Stimulated activated CD4-positive, alpha-beta T cell treated with anti-CD3 and anti-CD28 coated beads, Interleukin-4, amount 100 ng/mL, for 4 hours (primary cell): ENCODE measurements at regions not wholly inside any gene's neighbourhood (a gene's known extent, or its start where the extent isn't known, plus 50 kb on each side); places are given as distances from the start of the nearest gene placed in this dataset.

ENCODE experiments used
- DNase-seq, 2 experiments: peaks; one replicate each; pipeline ENCODE4 v3.0.0-alpha.2; 2020

DNA sequence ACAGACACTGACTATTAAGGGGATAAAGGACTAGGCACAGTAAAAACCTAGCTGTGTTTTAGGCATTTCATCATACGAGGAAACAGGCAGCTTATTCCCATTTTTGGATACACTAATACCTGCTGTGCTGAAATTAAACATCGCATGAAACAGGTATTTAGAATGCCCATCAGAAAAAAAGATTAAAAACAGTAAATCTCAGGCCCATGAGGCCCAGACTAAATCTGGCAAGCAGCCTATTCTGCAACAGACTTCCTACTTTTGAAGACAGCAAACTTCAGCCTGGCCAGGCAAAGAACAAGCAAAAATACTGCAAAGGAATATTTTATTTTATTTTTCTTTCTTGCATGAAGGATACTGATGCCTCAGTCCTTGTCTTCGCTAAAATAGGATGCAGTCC is 240.2 kb downstream of the LMO4 start:
- no peak for DNase-seq

DNA sequence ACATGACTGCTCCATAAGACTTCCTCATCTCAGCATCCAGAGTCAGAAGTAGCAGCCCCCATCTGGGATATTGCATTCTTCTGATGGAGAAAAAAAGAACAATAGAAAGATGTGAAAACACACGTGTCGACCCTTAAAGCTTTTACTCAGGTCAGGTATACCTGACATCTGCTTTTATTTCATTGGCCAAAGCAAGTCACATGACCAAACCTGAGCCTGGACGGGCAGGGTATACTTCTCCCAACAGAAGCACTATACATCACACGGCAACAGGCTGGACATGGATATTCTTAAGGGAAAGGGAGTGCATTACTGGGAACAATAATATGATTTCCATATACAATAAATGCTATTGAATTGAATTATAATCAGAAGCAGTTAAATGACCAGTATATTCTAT is 243.3 kb downstream of the LMO4 start:
- DNase-seq, result no peak

DNA sequence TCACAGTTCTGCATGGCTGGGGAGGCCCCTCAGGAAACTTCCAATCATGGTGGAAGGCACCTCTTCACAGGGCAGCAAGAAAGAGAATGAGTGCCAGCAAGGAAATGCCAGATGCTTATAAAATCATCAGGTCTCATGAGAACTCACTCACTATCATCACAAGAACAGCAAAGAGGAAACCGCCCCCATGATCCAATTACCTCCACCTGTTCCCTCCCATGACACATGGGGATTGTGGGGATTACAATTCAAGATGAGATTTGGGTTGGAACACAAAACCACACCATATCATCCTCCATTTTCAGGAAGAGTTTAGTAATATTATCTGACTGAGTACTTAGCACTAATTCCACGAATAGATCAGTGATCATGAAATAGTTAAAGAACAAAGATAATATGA is 244.2 kb downstream of the LMO4 start:
- DNase-seq, result no peak

DNA sequence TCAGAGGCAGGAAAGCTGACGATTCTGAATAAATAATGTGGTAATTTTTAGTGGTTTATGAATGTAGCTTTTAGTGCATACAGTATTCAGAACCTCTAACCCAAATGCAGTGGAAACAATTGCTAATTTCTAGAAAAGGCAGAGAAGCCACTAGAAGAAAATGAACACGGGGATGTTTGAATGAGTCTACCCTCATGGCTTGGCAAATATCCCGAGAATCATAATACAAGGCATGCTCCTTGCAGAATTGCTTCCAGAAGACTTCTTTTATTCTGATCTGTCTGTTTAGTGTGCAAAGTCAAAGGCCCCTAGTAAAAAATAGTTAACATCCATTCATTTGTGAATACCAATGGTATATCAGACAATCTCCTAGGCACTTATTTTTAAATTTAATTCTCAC is 246.8 kb downstream of the LMO4 start:
- DNase-seq, result no peak

DNA sequence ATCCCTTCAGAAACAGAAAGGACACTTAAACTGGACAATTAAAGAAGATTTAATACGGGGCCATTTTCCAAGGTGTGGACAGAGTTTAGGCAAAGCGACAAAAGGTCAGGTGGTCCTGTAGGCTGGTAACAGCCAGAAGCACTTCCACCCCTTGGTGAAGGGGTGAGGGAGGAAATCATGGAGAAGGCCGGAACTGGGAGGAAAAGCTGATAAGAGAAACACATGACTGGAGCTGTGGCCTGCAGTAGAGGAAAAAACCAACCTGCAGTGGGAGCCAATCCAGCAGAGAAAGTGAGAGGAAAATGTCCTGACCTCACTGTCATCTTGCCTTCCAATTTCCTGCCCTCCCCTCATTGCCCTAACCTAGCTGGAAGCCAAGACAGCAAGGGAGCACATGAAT is 249.8 kb downstream of the LMO4 start:
- DNase-seq, result no peak

DNA sequence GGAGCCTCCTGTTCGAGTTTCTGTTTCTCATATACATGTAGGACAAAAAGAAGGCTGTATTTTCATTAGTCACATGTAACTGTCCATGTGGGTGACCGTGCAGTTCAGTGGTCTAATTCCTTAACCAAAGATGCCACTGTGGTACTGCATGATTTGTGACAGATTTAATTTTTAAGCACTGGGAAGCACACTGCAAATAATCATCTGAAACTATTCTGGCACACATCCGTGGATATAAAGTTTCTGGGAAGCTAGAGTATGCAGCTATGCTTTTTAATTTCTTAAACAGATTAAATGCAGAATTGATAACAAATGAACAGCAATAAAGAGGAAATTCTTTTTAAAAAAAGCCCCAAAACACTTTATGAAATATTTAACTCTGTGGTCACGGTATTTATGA is 254.8 kb downstream of the LMO4 start:
- no peak for DNase-seq

DNA sequence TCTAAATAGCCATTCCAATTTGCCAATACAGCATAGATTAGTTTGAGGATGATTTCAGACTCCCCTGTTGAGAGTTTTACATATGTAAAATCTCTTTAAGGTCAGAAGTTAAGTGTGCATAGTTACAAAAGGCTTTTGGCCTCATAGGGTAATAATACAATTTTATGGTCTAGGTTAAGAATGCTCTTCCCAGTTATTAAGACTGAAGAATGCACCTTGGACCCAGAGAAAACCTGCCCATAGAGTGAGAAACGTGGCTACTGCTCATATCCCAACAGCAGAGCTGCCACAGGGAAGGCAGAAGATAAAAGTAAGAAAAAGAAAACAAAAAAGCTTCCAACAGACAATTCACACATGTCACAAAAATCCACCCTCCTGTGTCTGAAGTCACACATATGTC is 255.9 kb downstream of the LMO4 start:
- DNase-seq, result no peak

DNA sequence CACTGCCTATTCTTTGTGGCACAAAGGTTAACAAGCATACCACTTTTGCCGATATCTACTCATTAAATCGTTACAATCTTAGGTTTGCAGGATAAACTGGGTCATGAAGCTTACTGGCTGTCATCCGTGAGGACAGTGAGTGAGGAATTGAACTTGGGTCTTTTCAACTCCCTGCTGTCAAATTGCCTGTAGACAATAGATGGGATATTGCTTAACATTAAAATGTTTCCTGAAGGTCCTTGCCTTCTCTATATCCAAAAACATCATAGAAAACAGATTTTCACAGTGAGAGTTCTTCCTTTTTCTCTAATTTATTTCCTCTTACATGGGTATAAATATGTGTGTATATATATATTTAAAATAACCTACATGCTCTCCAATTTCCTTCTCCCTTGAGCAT is 257.8 kb downstream of the LMO4 start:
- DNase-seq, result no peak

DNA sequence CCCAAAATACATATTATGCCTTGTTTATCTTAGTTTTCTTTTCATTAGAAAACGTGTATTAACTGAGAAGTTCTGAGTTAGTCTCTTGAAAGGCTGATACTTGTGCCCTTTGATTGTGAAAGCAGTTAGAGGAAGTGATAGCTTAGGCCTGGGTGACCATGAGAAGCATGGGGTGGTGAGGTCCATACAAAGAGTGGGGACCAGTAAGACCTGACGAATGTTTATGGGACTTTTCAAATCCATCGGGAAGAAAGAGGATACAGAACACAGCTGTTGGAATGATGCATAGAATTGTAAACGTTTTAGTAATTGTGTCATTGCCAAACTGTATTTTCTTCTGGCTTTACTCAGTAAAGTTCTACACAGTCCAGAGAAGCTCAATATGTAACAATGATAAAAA is 259.8 kb downstream of the LMO4 start:
- no peak for DNase-seq

DNA sequence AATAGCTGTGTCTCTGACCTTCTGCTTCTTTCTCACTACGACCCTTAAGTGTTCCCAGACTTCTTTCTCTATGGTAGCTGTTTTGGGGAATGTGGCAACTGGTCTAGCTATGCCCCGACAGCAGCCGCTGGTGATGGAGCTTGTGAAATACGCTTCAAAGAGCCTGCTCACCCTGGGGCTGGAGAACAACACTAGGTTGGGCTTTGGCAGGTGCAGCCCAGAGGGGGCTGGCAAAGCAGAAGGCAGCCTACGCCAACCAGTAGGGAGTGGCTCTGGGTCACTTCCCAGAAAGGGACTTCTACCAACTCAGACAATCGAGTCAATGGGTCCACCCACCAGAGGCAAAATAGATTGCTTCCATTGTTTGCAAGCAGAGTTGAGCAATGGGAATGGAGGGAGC is 262.8 kb downstream of the LMO4 start:
- no peak for DNase-seq

DNA sequence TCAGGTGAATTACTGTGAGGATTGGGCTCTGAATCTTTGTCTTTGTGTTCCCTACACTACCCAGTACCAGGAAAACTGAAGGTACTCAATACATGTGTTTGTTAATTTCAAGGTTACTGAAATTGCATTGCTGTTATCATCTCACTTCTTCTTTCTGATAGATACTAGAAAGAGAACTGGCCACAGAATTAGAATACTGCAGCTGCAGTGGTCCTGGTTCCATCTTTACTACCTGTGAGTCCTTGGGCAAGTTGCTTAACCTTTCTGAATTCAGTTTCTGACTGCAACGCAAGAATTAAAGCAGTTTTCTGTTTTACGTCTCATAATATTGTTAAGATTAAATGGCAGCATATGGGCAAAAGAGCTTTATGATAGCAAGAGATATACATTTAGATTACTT is 263.5 kb downstream of the LMO4 start:
- no peak for DNase-seq

DNA sequence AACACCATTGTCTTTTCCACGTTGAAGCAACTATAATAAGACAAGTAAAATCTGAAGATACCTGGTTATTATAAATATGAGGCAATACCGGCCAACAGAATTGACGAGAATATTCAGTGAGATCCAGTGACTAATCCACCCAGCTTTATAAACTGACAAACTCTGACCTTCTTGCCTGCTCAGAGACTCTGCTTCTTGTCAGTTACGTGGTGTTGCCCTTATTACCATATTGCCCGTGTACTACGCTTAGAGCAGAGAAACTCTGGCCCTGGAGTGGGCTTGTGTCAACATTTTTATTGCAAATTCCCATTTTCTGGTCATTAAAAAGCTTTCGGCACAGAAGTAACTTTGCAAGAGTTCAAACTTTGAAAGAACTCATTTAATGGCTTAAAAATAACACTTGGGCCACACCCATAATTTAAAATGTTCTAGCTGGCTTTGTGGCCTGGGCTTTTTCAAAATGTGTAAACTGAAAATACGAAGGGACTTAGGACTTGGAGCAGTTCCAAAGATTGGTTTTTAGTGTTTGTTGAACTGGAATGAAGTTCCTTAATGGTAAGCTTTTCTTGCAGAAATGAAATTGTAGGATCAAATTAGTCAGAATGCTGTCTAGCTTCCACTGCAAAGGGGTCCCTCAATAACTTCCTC is 266.2 kb downstream of the LMO4 start:
- DNase-seq, result no peak

DNA sequence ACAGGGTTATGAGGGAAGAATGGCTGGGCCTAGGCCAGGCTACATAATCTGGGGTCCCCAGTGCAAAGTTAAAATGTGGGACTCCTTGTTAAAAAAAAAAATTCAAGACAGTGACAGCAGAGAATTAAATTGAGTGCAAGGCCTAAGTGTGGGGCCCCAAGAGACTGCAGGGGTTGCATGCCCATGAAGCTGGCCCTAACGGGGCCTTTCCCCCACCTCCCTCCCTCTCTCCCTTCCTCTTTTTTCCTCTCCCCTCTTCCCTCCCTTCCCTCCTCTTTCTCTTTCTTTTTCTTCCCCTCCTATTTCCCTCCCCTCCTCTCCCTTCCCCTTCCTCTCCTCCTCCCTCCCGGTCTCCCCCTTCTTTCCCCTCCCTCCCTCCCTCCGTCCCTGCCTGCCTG is 266.7 kb downstream of the LMO4 start:
- DNase-seq, result no peak

DNA sequence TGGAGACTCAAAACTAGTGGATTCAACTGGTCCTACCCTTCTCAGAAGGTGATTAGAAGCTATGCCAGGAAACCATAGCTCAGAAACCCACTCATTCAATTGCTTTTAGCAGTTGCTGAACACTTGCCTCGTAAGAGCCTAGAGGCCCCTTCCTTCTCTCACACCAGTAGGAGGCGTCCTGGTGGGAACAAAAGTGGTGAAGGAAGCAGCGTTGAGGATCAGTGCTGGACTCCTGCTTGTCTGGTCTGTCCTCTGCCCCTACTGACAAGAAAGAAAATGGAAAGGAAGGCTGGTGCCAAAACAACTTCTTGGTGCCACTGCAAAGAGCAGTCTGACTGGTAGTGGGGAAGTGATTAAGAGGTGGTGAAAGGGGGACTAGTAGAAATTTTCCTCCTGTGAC is 269.7 kb downstream of the LMO4 start:
- DNase-seq, result no peak

DNA sequence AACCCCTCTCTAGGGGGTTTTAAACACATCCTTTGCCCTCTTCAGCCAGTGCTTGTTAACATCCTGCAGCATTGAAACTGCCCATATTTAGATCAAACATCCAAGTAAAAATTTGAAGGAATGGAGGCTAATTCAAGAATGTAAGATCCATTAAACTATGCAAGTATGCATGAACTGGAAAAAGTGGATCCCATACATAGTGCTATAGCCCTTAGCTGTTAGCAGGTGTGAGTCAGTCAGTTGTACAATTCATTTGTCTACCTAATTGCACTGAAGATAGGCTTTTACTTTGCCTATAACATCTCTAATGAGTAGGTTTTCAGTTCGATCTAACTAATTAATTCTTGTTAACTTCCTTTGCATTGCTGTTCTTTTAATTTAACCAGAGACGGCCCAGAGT is 270.9 kb downstream of the LMO4 start:
- no peak for DNase-seq

DNA sequence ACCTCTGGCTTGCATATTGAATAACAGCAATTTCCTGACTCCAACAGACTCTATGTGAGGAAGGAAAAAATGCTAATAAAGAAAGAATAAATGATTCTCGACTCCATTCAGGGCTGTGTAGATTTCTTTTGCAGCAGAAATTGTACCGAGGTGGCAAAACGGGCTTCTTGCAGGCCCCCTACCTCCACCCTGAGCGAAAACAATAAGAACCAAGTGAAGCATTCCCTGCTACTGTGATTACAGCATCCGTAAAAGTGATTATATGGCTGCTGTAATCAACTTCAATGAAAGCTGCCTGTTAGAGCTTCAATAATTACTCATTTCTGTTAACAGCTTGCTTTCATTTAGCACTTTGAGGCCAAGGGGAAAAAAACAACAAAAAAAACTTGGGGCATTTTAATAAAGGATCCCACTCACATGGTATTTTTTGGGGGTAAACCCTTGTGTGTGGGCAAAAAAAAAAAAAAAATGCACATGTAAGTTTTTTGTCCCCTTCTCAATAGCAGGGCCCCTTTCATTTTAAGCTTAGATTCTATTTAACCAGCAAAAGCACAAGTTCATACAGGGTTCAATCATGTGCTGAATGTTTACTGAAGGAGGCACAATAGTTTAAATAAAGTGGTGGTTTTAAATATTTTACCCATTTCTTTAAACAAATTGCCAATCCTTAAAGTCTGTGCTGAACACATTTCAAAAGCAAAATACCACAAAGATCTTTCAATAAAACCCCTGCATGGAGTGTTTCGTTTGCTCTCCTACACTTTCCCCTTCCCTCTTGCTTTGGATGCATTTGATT is 271.6 kb downstream of the LMO4 start:
- no peak for DNase-seq

DNA sequence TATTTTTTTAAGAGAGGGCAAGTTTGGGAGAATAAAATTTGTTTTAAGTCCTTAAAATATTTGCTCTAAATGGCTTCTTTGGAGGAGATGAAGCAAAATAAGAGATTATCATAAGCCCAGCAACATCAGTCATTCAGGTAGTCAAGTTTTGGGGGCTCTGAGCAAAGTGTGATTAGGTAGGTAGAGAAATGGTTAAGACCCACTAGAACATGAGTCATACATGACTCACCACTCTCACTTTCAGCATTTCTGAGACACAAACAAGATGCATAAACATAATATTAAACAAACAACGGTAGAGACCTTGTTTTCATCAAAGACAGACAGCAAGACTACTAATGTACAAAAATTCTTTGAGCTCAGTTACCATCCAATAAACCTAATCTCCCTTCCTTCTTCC is 272.2 kb downstream of the LMO4 start:
- DNase-seq, result no peak

DNA sequence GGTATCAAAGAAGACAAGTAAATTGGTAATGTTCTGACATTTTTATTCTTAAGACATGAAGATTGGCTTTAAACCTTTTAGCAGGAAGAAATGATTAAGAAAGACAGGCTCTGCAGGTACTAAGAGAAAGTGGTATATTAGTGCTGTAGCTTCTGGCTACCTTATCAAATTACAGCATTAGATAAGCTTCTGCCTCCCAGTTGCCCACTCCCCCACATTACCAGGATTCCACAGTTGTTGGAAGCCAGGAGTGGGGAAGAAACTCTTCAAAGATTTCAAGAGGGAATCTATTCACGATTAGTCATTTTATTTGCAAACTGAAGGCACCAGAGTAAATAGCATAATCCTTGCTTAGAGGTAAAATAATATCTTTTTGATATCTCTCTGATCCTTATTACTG is 274.9 kb downstream of the LMO4 start:
- DNase-seq, result no peak

DNA sequence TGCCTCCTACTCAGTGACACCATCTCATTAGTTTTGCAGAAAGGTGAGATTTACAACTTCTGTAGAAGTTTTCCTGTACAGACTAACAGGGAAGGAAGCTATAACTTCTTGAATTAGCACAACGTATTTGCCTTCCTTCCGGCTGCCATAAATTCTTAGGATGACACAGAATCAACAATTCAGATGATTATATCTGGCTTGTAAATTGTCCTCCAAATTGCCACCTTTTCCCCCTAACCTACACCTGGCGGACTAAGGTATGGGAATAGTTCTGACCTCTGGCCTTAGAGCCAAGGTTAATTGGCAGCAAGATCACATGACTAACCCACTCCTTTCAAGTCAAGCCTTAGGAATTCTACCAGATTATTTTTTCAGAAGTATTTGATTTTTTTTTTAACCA is 284.3 kb downstream of the LMO4 start:
- no peak for DNase-seq

DNA sequence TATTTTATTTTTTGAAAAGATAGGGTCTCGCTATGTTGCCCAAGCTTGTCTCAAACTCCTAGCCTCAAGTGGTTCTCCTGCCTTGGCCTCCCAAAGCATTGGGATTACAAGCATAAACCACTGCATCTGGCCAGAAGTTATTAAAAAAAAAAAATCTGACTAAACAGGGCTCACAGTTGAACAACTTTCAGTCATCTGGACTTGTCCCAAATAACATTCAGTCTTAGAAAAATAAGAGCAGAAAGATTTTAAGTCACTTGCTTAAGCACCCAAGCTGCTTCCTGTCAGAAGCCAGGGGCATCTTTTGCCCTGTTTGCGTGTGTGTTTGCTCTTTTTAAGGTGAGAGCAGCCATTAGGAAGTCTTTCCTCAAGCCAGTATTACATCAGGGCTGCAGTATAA is 286.8 kb downstream of the LMO4 start:
- no peak for DNase-seq

DNA sequence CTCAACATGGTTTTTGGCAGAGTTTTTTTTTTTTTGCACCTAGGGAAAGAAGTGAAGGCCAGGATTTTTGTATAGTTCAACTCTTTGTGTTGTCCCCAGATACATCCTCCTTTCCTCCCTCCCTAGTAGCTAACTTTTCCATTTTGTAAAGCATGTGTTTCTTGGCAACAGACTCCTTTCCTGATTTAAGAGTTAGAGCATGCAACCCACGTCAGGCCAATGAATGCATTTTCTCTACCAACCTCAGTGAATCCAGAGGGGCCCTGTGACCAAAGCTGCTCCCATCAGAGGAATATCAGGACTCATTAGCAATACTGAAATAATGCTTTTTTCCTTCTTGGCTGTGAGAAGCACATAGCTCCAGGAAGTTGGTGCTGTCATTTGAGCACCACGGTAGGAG is 287.2 kb downstream of the LMO4 start:
- DNase-seq, result no peak

DNA sequence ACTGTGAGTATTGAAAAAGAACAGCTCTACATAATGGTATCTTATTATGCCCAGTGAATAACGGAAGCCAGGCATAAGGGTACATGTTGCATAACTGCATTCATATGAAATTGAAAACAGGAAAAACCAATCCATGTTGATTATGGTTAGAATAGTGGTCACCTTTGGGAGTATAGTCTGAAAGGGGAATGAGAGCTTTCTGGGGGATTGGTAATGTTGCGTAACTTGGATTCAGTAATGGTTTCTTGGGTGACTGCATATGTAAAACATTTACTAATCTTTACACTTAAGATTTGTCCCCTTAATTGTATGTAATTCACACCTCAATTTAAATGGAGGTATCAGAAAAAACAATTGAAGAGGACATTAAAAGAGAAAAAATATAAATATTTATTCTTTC is 292.1 kb downstream of the LMO4 start:
- DNase-seq, result no peak

DNA sequence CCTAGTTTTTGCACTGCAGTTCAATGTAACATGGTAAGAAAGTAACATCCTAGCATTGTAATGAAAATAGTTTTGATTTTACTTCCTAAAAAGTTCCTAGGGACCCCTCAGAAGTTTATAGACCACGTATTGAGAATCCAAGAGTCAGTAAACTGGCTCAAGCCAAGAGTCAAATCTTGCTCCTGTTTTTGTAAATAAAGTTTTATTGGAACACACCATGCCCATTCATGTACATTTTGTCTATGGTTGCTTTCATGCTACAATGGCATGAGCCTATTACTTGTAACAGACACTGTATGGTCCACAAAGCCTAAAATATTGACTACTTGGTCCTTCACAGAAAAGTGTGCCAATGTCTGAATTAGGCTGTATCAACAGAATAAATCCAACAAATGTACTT is 301.0 kb downstream of the LMO4 start:
- no peak for DNase-seq

DNA sequence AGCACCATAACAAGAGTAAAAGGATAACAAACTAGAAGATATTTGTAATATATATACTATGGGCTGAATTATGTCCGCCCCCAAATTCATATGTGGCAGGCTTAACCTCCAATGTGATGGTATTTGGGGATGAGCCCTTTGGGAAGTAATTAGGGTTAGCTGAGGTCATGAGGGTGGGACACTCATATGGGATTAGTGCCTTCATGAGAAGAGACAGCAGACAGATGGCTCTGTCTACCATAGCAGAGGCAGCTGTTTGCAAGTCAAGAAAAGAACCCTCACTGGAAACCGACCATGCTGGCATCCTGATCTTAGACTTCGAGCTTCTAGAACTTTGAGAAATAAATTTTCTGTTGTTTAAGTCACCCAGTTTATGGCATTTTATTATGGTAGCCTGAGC is 303.6 kb downstream of the LMO4 start:
- DNase-seq, result no peak
